OCI-LY3 (cell line): ENCODE measurements at regions not wholly inside any gene's neighbourhood (a gene's known extent, or its start where the extent isn't known, plus 50 kb on each side); places are given as distances from the start of the nearest gene placed in this dataset.

ENCODE experiments used
- CTCF ChIP-seq: fragments of 200-600, 300-600 bp; sonication (generic); IDR thresholded peaks from 2 replicates; pipeline ENCODE4 v1.5.1; 2014; ENCODE audit warnings: antibody characterized with exemption, low read length, low read depth
- EZH2phosphoT487 ChIP-seq: fragments of 200-600 bp; shearing (Covaris generic); IDR thresholded peaks from 2 replicates; pipeline ENCODE4 v1.6.1; 2018; ENCODE audit warnings: antibody characterized with exemption, mixed run types, low read depth

- TF ChIP-seq EZH2phosphoT487, result no peak
- TF ChIP-seq CTCF, result no peak
Measured at GRCh38 chr5:5652181-5652580, 229.7 kb downstream of the ICE1 start.
